Activated CD8-positive, alpha-beta T cell treated with anti-CD3 and anti-CD28 coated beads, Interleukin-2, amount 10 ng/mL, durations not matched to agents 7 days and 5 days (primary cell): ENCODE measurements at regions not wholly inside any gene's neighbourhood (a gene's known extent, or its start where the extent isn't known, plus 50 kb on each side); places are given as distances from the start of the nearest gene placed in this dataset.

ENCODE experiments used
- ATAC-seq: fragments of 150-1000 bp; cut with Tn5 transposase; one replicate; pipeline ENCODE4 v1.10.0; 2021; ENCODE audit warnings: moderate library complexity
- CTCF ChIA-PET: fragments of 350-600 bp; sonication (Branson Sonifier 250); formaldehyde crosslinking; loops from one replicate; lab custom pipeline; 2021; ENCODE audit warnings: antibody characterized with exemption; lab: Charles Lee
- POLR2A ChIA-PET: fragments of 350-600 bp; sonication (Branson Sonifier 250); formaldehyde crosslinking; loops from one replicate; lab custom pipeline; 2021; ENCODE audit warnings: antibody characterized with exemption; lab: Charles Lee
- DNase-seq: peaks from one replicate; pipeline ENCODE4 v3.0.0-alpha.2; 2020
- H3K27ac Mint-ChIP-seq: one replicate; pipeline ENCODE4 v1.8.0; 2021; ENCODE audit warnings: mild to moderate bottlenecking, mixed read lengths
- H3K27me3 Mint-ChIP-seq: one replicate; pipeline ENCODE4 v1.8.0; 2021; ENCODE audit warnings: low read depth, mixed read lengths
- H3K36me3 Mint-ChIP-seq: one replicate; pipeline ENCODE4 v1.8.0; 2021; ENCODE audit warnings: low read depth, mixed read lengths
- H3K4me1 Mint-ChIP-seq: one replicate; pipeline ENCODE4 v1.8.0; 2021; ENCODE audit warnings: low read depth, mixed read lengths
- H3K4me3 Mint-ChIP-seq: one replicate; pipeline ENCODE4 v1.8.0; 2021; ENCODE audit warnings: mild to moderate bottlenecking, mixed read lengths
- H3K9me3 Mint-ChIP-seq: one replicate; pipeline ENCODE4 v1.8.0; 2022; ENCODE audit warnings: mixed read lengths; ENCODE audit not compliant: insufficient read depth

- H3K4me3 Mint-ChIP-seq, result no peak overlapping the region
- CTCF ChIA-PET, result no interaction called here
- peaks cover 13% of the 10 kb centered on the region for H3K4me1 Mint-ChIP-seq
- POLR2A ChIA-PET, result no interaction called here
- DNase-seq (no peak), ATAC-seq (no peak)
- peaks cover 16% of the 10 kb centered on the region for H3K27me3 Mint-ChIP-seq
- no peaks in the 10 kb centered on the region for H3K9me3 Mint-ChIP-seq
- H3K36me3 Mint-ChIP-seq, result no peaks in the 10 kb centered on the region
- no peak overlapping the region for H3K27ac Mint-ChIP-seq
Measured at GRCh38 chr7:1286946-1287645, 54.4 kb downstream of the UNCX start.

GRCh38 chr7:1287752-1288201 lies 55.1 kb downstream of the UNCX start:
- ChIA-PET POLR2A (no interaction called here), CTCF (no interaction called here)
- H3K4me3 Mint-ChIP-seq, result no peak overlapping the region
- ATAC-seq, result no peak
- no peak overlapping the region for H3K27ac Mint-ChIP-seq
- peaks cover 13% of the 10 kb centered on the region for H3K4me1 Mint-ChIP-seq
- no peaks in the 10 kb centered on the region for H3K9me3 Mint-ChIP-seq
- H3K36me3 Mint-ChIP-seq, result no peaks in the 10 kb centered on the region
- no peak for DNase-seq
- H3K27me3 Mint-ChIP-seq, result peaks cover 16% of the 10 kb centered on the region

GRCh38 chr7:1288390-1288995 lies 55.8 kb downstream of the UNCX start:
- no peaks in the 10 kb centered on the region for H3K9me3 Mint-ChIP-seq
- no peak overlapping the region for H3K4me3 Mint-ChIP-seq
- DNase-seq (no peak), ATAC-seq (no peak)
- CTCF ChIA-PET, result no interaction called here
- no peaks in the 10 kb centered on the region for H3K36me3 Mint-ChIP-seq
- H3K27me3 Mint-ChIP-seq, result peaks cover 16% of the 10 kb centered on the region
- POLR2A ChIA-PET, result no interaction called here
- no peak overlapping the region for H3K27ac Mint-ChIP-seq
- peaks cover 13% of the 10 kb centered on the region for H3K4me1 Mint-ChIP-seq

GRCh38 chr7:1288996-1289551 lies 56.4 kb downstream of the UNCX start:
- ATAC-seq, result no peak
- Mint-ChIP-seq H3K4me3 (no peak overlapping the region), H3K27ac (no peak overlapping the region), H3K4me1 (peaks cover 13% of the 10 kb centered on the region), H3K27me3 (peaks cover 16% of the 10 kb centered on the region), H3K36me3 (no peaks in the 10 kb centered on the region), H3K9me3 (no peaks in the 10 kb centered on the region)
- ChIA-PET CTCF (no interaction called here), POLR2A (no interaction called here)
- no peak for DNase-seq

GRCh38 chr7:1289666-1290025 lies 57.0 kb downstream of the UNCX start:
- CTCF ChIA-PET, result no interaction called here
- H3K9me3 Mint-ChIP-seq, result no peaks in the 10 kb centered on the region
- H3K4me3 Mint-ChIP-seq, result no peak overlapping the region

GRCh38 chr7:1290026-1290678 lies 57.5 kb downstream of the UNCX start:
- Mint-ChIP-seq H3K4me1 (peaks cover 13% of the 10 kb centered on the region), H3K9me3 (no peaks in the 10 kb centered on the region), H3K27me3 (peaks cover 16% of the 10 kb centered on the region), H3K4me3 (peak overlapping the region; percentile 43), H3K36me3 (no peaks in the 10 kb centered on the region), H3K27ac (no peak overlapping the region)
- ChIA-PET POLR2A (no interaction called here), CTCF (no interaction called here)
- ATAC-seq (peak; percentile 45), DNase-seq (peak; percentile 28)

More at GRCh38 chr7:1289666-1290025, 57.0 kb downstream of the UNCX start:
- H3K27me3 Mint-ChIP-seq, result peaks cover 16% of the 10 kb centered on the region
- H3K36me3 Mint-ChIP-seq, result no peaks in the 10 kb centered on the region
- no peak for ATAC-seq
- H3K4me1 Mint-ChIP-seq, result peaks cover 13% of the 10 kb centered on the region
- DNase-seq, result no peak
- H3K27ac Mint-ChIP-seq, result no peak overlapping the region
- POLR2A ChIA-PET, result no interaction called here

GRCh38 chr7:1290679-1291356 lies 58.1 kb downstream of the UNCX start:
- no peak for DNase-seq
- Mint-ChIP-seq H3K36me3 (no peaks in the 10 kb centered on the region), H3K9me3 (no peaks in the 10 kb centered on the region), H3K4me1 (peaks cover 13% of the 10 kb centered on the region), H3K27me3 (peaks cover 16% of the 10 kb centered on the region), H3K4me3 (peak overlapping the region; percentile 43), H3K27ac (no peak overlapping the region)
- ATAC-seq, result peak; percentile 40
- POLR2A ChIA-PET, result no interaction called here
- CTCF ChIA-PET, result no interaction called here

GRCh38 chr7:1291357-1291689 lies 58.7 kb downstream of the UNCX start:
- ChIA-PET CTCF (no interaction called here), POLR2A (no interaction called here)
- H3K4me3 Mint-ChIP-seq, result no peak overlapping the region
- no peak for ATAC-seq
- peaks cover 16% of the 10 kb centered on the region for H3K27me3 Mint-ChIP-seq
- H3K36me3 Mint-ChIP-seq, result no peaks in the 10 kb centered on the region
- no peak overlapping the region for H3K27ac Mint-ChIP-seq
- no peak for DNase-seq
- no peaks in the 10 kb centered on the region for H3K9me3 Mint-ChIP-seq
- peaks cover 13% of the 10 kb centered on the region for H3K4me1 Mint-ChIP-seq

- ChIA-PET POLR2A (interaction anchor here (0.6 kb wide), 1 partner anchor 291 kb away, joined by 3 read pairs; no protein-coding TSS in a partner anchor), CTCF (no interaction called here)
- H3K9me3 Mint-ChIP-seq, result no peaks in the 10 kb centered on the region
- no peak for ATAC-seq
- no peak overlapping the region for H3K4me3 Mint-ChIP-seq
- no peaks in the 10 kb centered on the region for H3K36me3 Mint-ChIP-seq
- peaks cover 13% of the 10 kb centered on the region for H3K4me1 Mint-ChIP-seq
- no peak for DNase-seq
- H3K27me3 Mint-ChIP-seq, result peaks cover 17% of the 10 kb centered on the region
- no peak overlapping the region for H3K27ac Mint-ChIP-seq
Measured at GRCh38 chr7:1291845-1292765, 59.4 kb downstream of the UNCX start.

- DNase-seq (no peak), ATAC-seq (no peak)
- peaks cover 13% of the 10 kb centered on the region for H3K4me1 Mint-ChIP-seq
- no peak overlapping the region for H3K4me3 Mint-ChIP-seq
- POLR2A ChIA-PET, result no interaction called here
- no peaks in the 10 kb centered on the region for H3K9me3 Mint-ChIP-seq
- H3K36me3 Mint-ChIP-seq, result no peaks in the 10 kb centered on the region
- CTCF ChIA-PET, result no interaction called here
- peaks cover 17% of the 10 kb centered on the region for H3K27me3 Mint-ChIP-seq
- no peak overlapping the region for H3K27ac Mint-ChIP-seq
Measured at GRCh38 chr7:1292972-1293830, 60.5 kb downstream of the UNCX start.
